CD4-positive, alpha-beta memory T cell (primary cell): ENCODE measurements at regions not wholly inside any gene's neighbourhood (a gene's known extent, or its start where the extent isn't known, plus 50 kb on each side); places are given as distances from the start of the nearest gene placed in this dataset.

Experiments used
- CTCF ChIA-PET: fragments of 350-600 bp; sonication (Branson Sonifier 250); formaldehyde crosslinking; loops from one replicate; lab custom pipeline; 2021; ENCODE audit warnings: inconsistent platforms; ENCODE audit not compliant: partially characterized antibody; lab: Charles Lee
- POLR2A ChIA-PET: fragments of 350-600 bp; sonication (Branson Sonifier 250); formaldehyde crosslinking; loops from one replicate; lab custom pipeline; 2021; ENCODE audit not compliant: partially characterized antibody; lab: Charles Lee
- DNase-seq, 5 donors: peaks; one replicate each; pipeline versions ENCODE4 v3.0.0 to v3.0.0-alpha.2; 2020 to 2022; ENCODE audit warnings: mixed read lengths in 1 of 5
- H3K27ac ChIP-seq: one replicate; pipeline ENCODE4 v1.7.0; 2013; ENCODE audit warnings: low read depth, low read length
- H3K27me3 ChIP-seq: 2 replicates; pipeline ENCODE4 v1.7.0; 2013; ENCODE audit warnings: mild to moderate bottlenecking, low read length, moderate library complexity; ENCODE audit not compliant: insufficient read depth
- H3K36me3 ChIP-seq: 2 replicates; pipeline ENCODE4 v1.7.0; 2013; ENCODE audit warnings: mild to moderate bottlenecking, low read length, moderate library complexity; ENCODE audit not compliant: insufficient read depth
- H3K4me1 ChIP-seq: 2 replicates; pipeline ENCODE4 v1.7.0; 2013; ENCODE audit warnings: mild to moderate bottlenecking, low read length, moderate library complexity; ENCODE audit not compliant: insufficient read depth
- H3K4me3 ChIP-seq, 2 donors: one replicate each; pipeline ENCODE4 v1.7.0; 2013; ENCODE audit warnings: low read length in 2 of 2, mild to moderate bottlenecking in 1 of 2
- H3K9me3 ChIP-seq, 2 donors: one replicate each; pipeline ENCODE4 v1.7.0; 2013; ENCODE audit warnings: low read length in 2 of 2, control low read depth in 1 of 2; ENCODE audit not compliant: control insufficient read depth in 1 of 2
- H3K27ac Mint-ChIP-seq, 7 donors: one replicate each; pipeline ENCODE4 v1.8.0; 2020 to 2021; ENCODE audit warnings: mixed read lengths in 7 of 7, mild to moderate bottlenecking in 6 of 7, inconsistent platforms in 3 of 7, moderate library complexity in 3 of 7
- H3K27me3 Mint-ChIP-seq, 2 donors: one replicate each; pipeline ENCODE4 v1.8.0; 2020 to 2021; ENCODE audit warnings: mixed read lengths in 2 of 2
- H3K36me3 Mint-ChIP-seq, 2 donors: one replicate each; pipeline ENCODE4 v1.8.0; 2020 to 2021; ENCODE audit warnings: mixed read lengths in 2 of 2, inconsistent platforms in 1 of 2, mild to moderate bottlenecking in 1 of 2
- H3K4me1 Mint-ChIP-seq, 4 donors: one replicate each; pipeline ENCODE4 v1.8.0; 2020 to 2021; ENCODE audit warnings: mixed read lengths in 4 of 4, mild to moderate bottlenecking in 1 of 4
- H3K4me3 Mint-ChIP-seq, 8 donors: one replicate each; pipeline ENCODE4 v1.8.0; 2020 to 2021; ENCODE audit warnings: mixed read lengths in 8 of 8, mild to moderate bottlenecking in 7 of 8, moderate library complexity in 6 of 8, inconsistent platforms in 3 of 8
- H3K9me3 Mint-ChIP-seq, 8 donors: one replicate each; pipeline ENCODE4 v1.8.0; 2020 to 2021; ENCODE audit warnings: mixed read lengths in 8 of 8, mild to moderate bottlenecking in 5 of 8, inconsistent platforms in 3 of 8, moderate library complexity in 1 of 8
- intact Hi-C: fragments of 100-400 bp; cut with micrococcal nuclease; formaldehyde crosslinking; loops from one replicate; pipeline ENCODE4 v1.15.1; 2023

GRCh38 chr1:193310564-193310963, 124.2 kb upstream of the B3GALT2 start:
- intact Hi-C loops, result no loop called here
- H3K4me1 ChIP-seq, result peaks cover 20% of the 10 kb centered on the region

GRCh38 chr1:193309936-193310475, 123.6 kb upstream of the B3GALT2 start:
- no peaks in the 10 kb centered on the region for H3K36me3 Mint-ChIP-seq
- Histone ChIP-seq H3K4me3 (no peak overlapping the region), H3K9me3 (no peaks in the 10 kb centered on the region), H3K27me3 (no peaks in the 10 kb centered on the region), H3K36me3 (no peaks in the 10 kb centered on the region), H3K4me1 (peaks cover 20% of the 10 kb centered on the region), H3K27ac (no peak overlapping the region)
- peaks cover 16 to 21% (median 20%) of the 10 kb centered on the region in 4 donors for H3K4me1 Mint-ChIP-seq
- DNase-seq, result no peak
- intact Hi-C loops, result no loop called here
- H3K9me3 Mint-ChIP-seq, result peaks cover 0 to 4% (median 0%) of the 10 kb centered on the region in 8 donors
- ChIA-PET POLR2A (interaction anchor here (1.4 to 1.7 kb wide), 2 partner anchors 94 to 125 kb away, joined by 3 to 4 read pairs; no protein-coding TSS in a partner anchor), CTCF (interaction anchor here (0.7 to 1.0 kb wide), 2 partner anchors 15 to 128 kb away, joined by 3 to 5 read pairs; no protein-coding TSS in a partner anchor)
- peak overlapping the region in 4 of 8 donors; percentile 1 to 67 (median 42) for H3K4me3 Mint-ChIP-seq
- H3K27ac Mint-ChIP-seq, result peak overlapping the region in 2 of 7 donors; percentile 31 to 59
- H3K27me3 Mint-ChIP-seq, result no peaks in the 10 kb centered on the region

More at GRCh38 chr1:193310564-193310963, 124.2 kb upstream of the B3GALT2 start:
- Histone ChIP-seq H3K27ac (no peak overlapping the region), H3K9me3 (no peaks in the 10 kb centered on the region), H3K27me3 (no peaks in the 10 kb centered on the region), H3K36me3 (no peaks in the 10 kb centered on the region), H3K4me3 (no peak overlapping the region)
- Mint-ChIP-seq H3K9me3 (peaks cover 0 to 4% (median 0%) of the 10 kb centered on the region in 8 donors), H3K27ac (peak overlapping the region in 5 of 7 donors; percentile 5 to 88 (median 36)), H3K4me1 (peaks cover 16 to 21% (median 20%) of the 10 kb centered on the region in 4 donors), H3K27me3 (no peaks in the 10 kb centered on the region), H3K4me3 (peak overlapping the region in 6 of 8 donors; percentile 0 to 67 (median 42)), H3K36me3 (no peaks in the 10 kb centered on the region)
- no peak for DNase-seq
- POLR2A ChIA-PET, result interaction anchor here (0.6 to 1.7 kb wide), 6 partner anchors 57 to 979 kb away, joined by 3 to 4 read pairs (median 3); no protein-coding TSS in a partner anchor
- CTCF ChIA-PET, result interaction anchor here (0.7 to 1.1 kb wide), 4 partner anchors 15 to 421 kb away, joined by 3 to 5 read pairs (median 3); no protein-coding TSS in a partner anchor

GRCh38 chr1:193308438-193308837, 122.0 kb upstream of the B3GALT2 start:
- H3K4me3 Mint-ChIP-seq, result no peak overlapping the region
- intact Hi-C loops, result no loop called here
- ChIA-PET CTCF (no interaction called here), POLR2A (no interaction called here)
- peaks cover 0 to 4% (median 0%) of the 10 kb centered on the region in 8 donors for H3K9me3 Mint-ChIP-seq
- H3K4me1 Mint-ChIP-seq, result peaks cover 16 to 21% (median 20%) of the 10 kb centered on the region in 4 donors
- no peak overlapping the region for H3K4me3 ChIP-seq
- H3K27me3 ChIP-seq, result no peaks in the 10 kb centered on the region
- no peaks in the 10 kb centered on the region for H3K9me3 ChIP-seq
- no peaks in the 10 kb centered on the region for H3K27me3 Mint-ChIP-seq
- peaks cover 20% of the 10 kb centered on the region for H3K4me1 ChIP-seq
- no peak overlapping the region for H3K27ac ChIP-seq
- H3K27ac Mint-ChIP-seq, result no peak overlapping the region
- DNase-seq, result no peak
- no peaks in the 10 kb centered on the region for H3K36me3 Mint-ChIP-seq
- no peaks in the 10 kb centered on the region for H3K36me3 ChIP-seq

GRCh38 chr1:193306430-193306829, 120.0 kb upstream of the B3GALT2 start:
- POLR2A ChIA-PET, result no interaction called here
- no peak overlapping the region for H3K27ac Mint-ChIP-seq
- H3K27me3 Mint-ChIP-seq, result no peaks in the 10 kb centered on the region

More at GRCh38 chr1:193306430-193306829, 120.0 kb upstream of the B3GALT2 start:
- Mint-ChIP-seq H3K4me1 (peaks cover 12 to 14% (median 13%) of the 10 kb centered on the region in 4 donors), H3K4me3 (no peak overlapping the region), H3K9me3 (peaks cover 0 to 2% (median 0%) of the 10 kb centered on the region in 8 donors), H3K36me3 (no peaks in the 10 kb centered on the region)
- no peaks in the 10 kb centered on the region for H3K27me3 ChIP-seq
- no peak overlapping the region for H3K27ac ChIP-seq
- no peaks in the 10 kb centered on the region for H3K9me3 ChIP-seq
- peaks cover 16% of the 10 kb centered on the region for H3K4me1 ChIP-seq
- no peak overlapping the region for H3K4me3 ChIP-seq
- CTCF ChIA-PET, result no interaction called here
- intact Hi-C loops, result no loop called here
- DNase-seq, result no peak
- H3K36me3 ChIP-seq, result no peaks in the 10 kb centered on the region
